Upper lobe of left lung (tissue), 4 donors: ENCODE measurements at regions not wholly inside any gene's neighbourhood (a gene's known extent, or its start where the extent isn't known, plus 50 kb on each side); places are given as distances from the start of the nearest gene placed in this dataset.

ENCODE experiments used
- CTCF ChIP-seq, 6 experiments: fragments of 450-650 bp in 4 of 6; fragments of 200-600 bp in 2 of 6; sonication (generic) in 2 of 6; IDR thresholded peaks; one replicate each; pipeline ENCODE4 v1.5.1; 2016 to 2019; ENCODE audit warnings: antibody characterized with exemption in 6 of 6
- EP300 ChIP-seq, 4 donors: sonication (generic); formaldehyde crosslinking; IDR thresholded peaks; one replicate each; pipeline ENCODE4 v1.5.1; 2017; ENCODE audit warnings: antibody characterized with exemption in 4 of 4, control low read depth in 2 of 4
- POLR2A ChIP-seq, 4 donors: fragments of 450-650 bp; IDR thresholded peaks; one replicate each; pipeline ENCODE4 v1.5.1; 2016 to 2017; ENCODE audit warnings: antibody characterized with exemption in 4 of 4, mild to moderate bottlenecking in 2 of 4
- POLR2AphosphoS5 ChIP-seq, 2 donors: sonication (generic); formaldehyde crosslinking; IDR thresholded peaks; one replicate each; pipeline ENCODE4 v1.5.1; 2017; ENCODE audit warnings: antibody characterized with exemption in 2 of 2

GRCh38 chr4:105060628-105061027 is 86.0 kb upstream of the TET2 start:
- TF ChIP-seq CTCF (IDR thresholded peaks at IDR 0.05) (no peak), POLR2A (IDR thresholded peaks at IDR 0.05) (no peak), EP300 (IDR thresholded peaks at IDR 0.05) (no peak), POLR2AphosphoS5 (IDR thresholded peaks at IDR 0.05) (no peak)
